ENCODE measurements at regions not wholly inside any gene's neighbourhood (a gene's known extent, or its start where the extent isn't known, plus 50 kb on each side); places are given as distances from the start of the nearest gene placed in this dataset.

DNA sequence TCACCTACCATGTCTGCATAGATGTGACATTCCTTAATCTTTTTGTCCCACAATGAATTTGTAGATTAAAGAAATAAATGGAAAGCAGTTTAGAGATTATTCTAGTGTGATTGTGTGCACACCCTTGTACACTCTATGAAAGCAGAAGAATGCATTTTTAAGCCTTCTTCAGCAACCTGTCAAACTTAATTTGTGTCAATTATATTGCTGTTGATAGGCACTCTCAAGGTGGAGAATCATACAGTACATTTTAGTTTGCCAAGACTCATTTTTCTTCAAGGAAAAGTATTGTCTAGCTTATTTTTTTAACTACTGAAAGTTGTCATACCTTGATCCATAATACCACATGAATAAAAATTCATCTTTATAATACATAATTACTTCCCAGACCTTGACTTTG, 1898.9 kb downstream of the OLFM4 start:
- TF ChIP-seq, protein P1, sequence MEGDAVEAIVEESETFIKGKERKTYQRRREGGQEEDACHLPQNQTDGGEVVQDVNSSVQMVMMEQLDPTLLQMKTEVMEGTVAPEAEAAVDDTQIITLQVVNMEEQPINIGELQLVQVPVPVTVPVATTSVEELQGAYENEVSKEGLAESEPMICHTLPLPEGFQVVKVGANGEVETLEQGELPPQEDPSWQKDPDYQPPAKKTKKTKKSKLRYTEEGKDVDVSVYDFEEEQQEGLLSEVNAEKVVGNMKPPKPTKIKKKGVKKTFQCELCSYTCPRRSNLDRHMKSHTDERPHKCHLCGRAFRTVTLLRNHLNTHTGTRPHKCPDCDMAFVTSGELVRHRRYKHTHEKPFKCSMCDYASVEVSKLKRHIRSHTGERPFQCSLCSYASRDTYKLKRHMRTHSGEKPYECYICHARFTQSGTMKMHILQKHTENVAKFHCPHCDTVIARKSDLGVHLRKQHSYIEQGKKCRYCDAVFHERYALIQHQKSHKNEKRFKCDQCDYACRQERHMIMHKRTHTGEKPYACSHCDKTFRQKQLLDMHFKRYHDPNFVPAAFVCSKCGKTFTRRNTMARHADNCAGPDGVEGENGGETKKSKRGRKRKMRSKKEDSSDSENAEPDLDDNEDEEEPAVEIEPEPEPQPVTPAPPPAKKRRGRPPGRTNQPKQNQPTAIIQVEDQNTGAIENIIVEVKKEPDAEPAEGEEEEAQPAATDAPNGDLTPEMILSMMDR (IDR thresholded peaks at IDR 0.05; ENCODE audit: low read depth, low read length, missing control alignments), result no peak
- no peak overlapping the region for H3K4me3 ChIP-seq (ENCODE audit: low read depth, low read length)
- no peak for DNase-seq (ENCODE audit: low read depth)

DNA sequence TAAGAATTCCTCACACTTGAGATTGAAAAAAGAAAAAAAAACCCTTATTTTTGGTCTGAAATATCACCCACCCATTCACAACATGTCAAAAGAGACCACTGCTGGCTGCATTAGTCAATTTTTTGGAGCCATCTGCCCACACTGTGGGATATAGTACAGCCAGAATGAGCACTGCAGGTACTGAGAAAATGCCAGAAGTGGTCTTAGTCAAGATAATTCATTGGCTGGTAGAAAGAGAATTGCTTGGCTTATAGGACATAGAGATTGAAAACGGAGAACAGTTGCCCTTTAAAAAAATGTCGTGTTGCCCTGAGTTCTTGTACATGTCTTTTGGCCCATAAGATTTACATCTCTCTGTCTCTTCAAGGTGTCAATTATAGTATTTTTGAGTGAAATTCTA, 1899.5 kb downstream of the OLFM4 start:
- no peak overlapping the region for H3K4me3 ChIP-seq (ENCODE audit: low read depth, low read length)
- no peak for DNase-seq (ENCODE audit: low read depth)
- TF ChIP-seq, protein P1 (IDR thresholded peaks at IDR 0.05; ENCODE audit: low read depth, low read length, missing control alignments), result no peak

DNA sequence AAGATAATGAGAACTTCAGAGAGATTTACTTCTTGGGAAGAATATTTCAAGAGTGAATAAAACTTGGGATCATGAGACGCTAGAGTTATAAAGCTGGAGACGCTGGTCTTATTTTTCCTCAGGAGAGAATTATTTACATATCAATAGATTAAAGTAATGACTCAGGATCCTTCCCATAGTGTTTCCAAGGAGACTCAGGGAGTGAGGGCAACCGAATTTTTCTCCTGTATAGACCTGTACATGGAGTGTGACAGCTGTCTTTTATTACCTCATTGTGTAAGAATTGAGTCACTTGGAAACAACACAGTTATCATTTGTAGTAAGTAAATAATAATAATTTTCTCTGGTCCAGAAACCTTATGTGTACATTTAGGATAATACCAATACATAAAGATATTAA, 1905.5 kb downstream of the OLFM4 start:
- no peak for DNase-seq (ENCODE audit: low read depth)
- H3K4me3 ChIP-seq (ENCODE audit: low read depth, low read length), result no peak overlapping the region
- TF ChIP-seq, protein P1 (IDR thresholded peaks at IDR 0.05; ENCODE audit: low read depth, low read length, missing control alignments), result no peak

DNA sequence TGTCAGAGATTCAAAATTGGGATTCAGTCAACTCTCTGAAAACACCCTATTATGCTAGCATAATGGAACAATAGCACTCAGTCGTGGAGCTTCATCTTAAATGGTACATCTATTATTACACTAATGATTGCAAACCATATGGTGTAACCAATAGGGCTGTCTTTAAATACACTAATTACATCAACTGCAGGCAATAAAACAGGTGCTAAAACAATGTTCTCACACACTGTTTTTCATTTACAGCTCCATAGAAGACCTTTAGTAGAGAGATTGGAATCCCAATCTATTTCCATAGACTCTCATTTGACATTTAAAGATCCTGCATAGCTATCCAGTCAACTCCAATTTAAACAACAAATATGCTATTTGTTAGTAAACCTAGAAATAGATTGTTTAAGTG, 1917.4 kb downstream of the OLFM4 start:
- H3K4me3 ChIP-seq (ENCODE audit: low read depth, low read length), result no peak overlapping the region
- TF ChIP-seq, protein P1 (IDR thresholded peaks at IDR 0.05; ENCODE audit: low read depth, low read length, missing control alignments), result no peak
- DNase-seq (ENCODE audit: low read depth), result no peak

DNA sequence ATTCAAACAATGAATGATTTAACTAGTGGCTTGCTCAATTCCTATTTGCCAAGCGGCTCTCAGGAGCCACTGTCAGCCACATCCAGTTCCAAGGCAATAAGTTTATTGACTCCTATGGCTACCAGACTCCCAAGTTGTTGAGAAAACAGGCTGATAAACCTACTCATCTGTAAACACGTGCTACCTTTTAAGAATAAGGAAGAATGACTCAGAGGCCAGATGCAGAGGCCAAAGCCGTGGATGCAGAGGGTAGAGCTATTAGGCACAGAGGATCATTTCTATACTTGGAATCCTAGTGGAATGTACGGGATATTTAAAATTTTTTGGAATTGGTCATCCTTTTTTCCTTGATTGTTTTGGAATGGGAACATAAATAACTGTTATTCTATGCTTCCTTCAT, 1921.1 kb downstream of the OLFM4 start:
- TF ChIP-seq, protein P1 (IDR thresholded peaks at IDR 0.05; ENCODE audit: low read depth, low read length, missing control alignments), result no peak
- H3K4me3 ChIP-seq (ENCODE audit: low read depth, low read length), result no peak overlapping the region
- no peak for DNase-seq (ENCODE audit: low read depth)

DNA sequence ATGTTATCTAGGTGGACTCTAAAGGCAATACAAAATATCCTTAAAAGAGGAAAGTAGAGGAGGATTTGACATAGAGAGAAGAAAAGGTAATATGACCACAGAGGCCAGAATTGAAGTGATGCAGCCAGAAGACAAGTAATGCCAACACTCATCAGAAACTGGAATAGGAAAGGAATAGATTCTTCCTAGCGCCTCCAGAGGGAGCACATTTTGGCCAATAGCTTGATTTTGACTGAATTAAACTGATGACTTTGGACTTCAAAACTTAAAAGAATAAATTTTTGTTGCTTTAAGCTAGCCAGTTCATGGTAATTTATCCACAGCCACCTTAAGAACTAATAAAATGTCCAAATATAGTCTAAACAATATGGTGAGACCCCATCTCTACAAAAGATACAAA, 1921.9 kb downstream of the OLFM4 start:
- H3K4me3 ChIP-seq (ENCODE audit: low read depth, low read length), result no peak overlapping the region
- DNase-seq (ENCODE audit: low read depth), result no peak
- TF ChIP-seq, protein P1 (IDR thresholded peaks at IDR 0.05; ENCODE audit: low read depth, low read length, missing control alignments), result no peak

DNA sequence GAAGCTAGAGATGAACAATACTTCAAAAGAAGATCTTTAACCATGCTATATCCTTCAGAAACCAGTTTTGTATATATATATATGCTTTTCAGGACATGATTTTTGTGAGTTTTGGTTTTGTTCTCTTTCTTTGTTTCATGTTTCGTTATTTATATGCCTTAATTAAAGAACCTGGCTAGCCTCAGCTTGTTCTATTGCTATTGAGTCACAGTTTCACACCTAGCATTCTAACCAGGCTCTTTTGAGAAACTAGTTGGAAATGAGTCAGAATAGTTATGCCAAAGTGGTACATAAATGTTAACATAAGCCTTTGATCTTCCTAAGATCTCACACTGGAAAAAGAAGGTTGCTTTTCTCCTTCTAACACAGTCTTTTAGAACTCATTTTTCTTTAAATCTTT, 1925.2 kb downstream of the OLFM4 start:
- DNase-seq (ENCODE audit: low read depth), result no peak
- no peak overlapping the region for H3K4me3 ChIP-seq (ENCODE audit: low read depth, low read length)
- TF ChIP-seq, protein P1 (IDR thresholded peaks at IDR 0.05; ENCODE audit: low read depth, low read length, missing control alignments), result no peak
